ENCODE measurements at regions not wholly inside any gene's neighbourhood (a gene's known extent, or its start where the extent isn't known, plus 50 kb on each side); places are given as distances from the start of the nearest gene placed in this dataset.

DNA sequence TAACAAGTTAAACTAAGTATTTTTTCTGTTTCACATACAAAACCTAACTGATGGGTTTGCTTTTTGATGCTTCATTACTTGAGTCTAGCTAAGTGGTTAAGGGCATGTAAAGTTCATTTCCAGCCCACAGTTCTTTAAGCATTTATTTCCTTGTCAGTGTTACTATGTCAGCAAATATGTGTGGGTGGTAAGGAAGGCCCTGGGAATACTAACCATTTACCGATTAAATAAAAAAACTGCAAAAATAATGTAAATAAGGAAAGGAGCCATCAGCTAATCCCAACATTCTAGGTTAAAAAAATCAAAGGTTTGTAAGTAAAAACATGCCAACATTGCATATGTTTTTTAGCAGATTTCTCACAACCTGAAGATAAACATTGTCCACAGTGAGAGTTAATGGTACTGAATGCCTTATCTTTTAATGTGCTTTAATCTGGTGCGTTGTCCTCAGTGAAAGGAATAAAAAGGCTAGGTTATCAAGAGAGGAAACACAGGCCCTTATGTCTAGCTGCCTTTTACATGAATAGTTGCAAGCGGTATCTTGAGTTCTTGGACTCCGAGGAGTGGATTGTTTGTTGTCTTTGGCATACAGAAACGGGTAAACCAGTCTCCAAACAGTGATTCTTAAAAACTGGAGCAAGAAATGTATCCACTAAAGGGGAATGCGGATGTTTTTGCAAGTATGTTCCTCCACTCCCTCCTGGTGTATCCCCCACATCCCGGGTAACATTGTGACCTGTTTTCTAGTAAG, 949.6 kb upstream of the SLC10A2 start:
- Histone ChIP-seq H3K4me1 (ENCODE audit: low read length) (no peaks in the 10 kb centered on the region), H3K27me3 (ENCODE audit: low read depth, low read length) (no peaks in the 10 kb centered on the region), H2AFZ (ENCODE audit: low read depth, low read length) (no peak overlapping the region), H3K9ac (ENCODE audit: low read length) (no peak overlapping the region), H3K4me2 (ENCODE audit: low read length) (no peak overlapping the region), H3K27ac (ENCODE audit: low read length) (no peak overlapping the region), H4K20me1 (ENCODE audit: insufficient read depth, low read length) (no peaks in the 10 kb centered on the region), H3K36me3 (replicated peaks; ENCODE audit: low read depth, low read length) (no peaks in the 10 kb centered on the region), H3K79me2 (ENCODE audit: low read length) (no peaks in the 10 kb centered on the region), H3K9me3 (ENCODE audit: insufficient read depth, low read length) (no peaks in the 10 kb centered on the region; the same call in 1 of the 2 replicates), H3K4me3 (ENCODE audit: low read length) (no peak overlapping the region)
- TF ChIP-seq, protein P1, sequence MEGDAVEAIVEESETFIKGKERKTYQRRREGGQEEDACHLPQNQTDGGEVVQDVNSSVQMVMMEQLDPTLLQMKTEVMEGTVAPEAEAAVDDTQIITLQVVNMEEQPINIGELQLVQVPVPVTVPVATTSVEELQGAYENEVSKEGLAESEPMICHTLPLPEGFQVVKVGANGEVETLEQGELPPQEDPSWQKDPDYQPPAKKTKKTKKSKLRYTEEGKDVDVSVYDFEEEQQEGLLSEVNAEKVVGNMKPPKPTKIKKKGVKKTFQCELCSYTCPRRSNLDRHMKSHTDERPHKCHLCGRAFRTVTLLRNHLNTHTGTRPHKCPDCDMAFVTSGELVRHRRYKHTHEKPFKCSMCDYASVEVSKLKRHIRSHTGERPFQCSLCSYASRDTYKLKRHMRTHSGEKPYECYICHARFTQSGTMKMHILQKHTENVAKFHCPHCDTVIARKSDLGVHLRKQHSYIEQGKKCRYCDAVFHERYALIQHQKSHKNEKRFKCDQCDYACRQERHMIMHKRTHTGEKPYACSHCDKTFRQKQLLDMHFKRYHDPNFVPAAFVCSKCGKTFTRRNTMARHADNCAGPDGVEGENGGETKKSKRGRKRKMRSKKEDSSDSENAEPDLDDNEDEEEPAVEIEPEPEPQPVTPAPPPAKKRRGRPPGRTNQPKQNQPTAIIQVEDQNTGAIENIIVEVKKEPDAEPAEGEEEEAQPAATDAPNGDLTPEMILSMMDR (IDR thresholded peaks at IDR 0.05; ENCODE audit: low read depth, low read length), result no peak
- TF ChIP-seq EZH2phosphoT487 (IDR thresholded peaks at IDR 0.05; ENCODE audit: low read depth), result no peak

DNA sequence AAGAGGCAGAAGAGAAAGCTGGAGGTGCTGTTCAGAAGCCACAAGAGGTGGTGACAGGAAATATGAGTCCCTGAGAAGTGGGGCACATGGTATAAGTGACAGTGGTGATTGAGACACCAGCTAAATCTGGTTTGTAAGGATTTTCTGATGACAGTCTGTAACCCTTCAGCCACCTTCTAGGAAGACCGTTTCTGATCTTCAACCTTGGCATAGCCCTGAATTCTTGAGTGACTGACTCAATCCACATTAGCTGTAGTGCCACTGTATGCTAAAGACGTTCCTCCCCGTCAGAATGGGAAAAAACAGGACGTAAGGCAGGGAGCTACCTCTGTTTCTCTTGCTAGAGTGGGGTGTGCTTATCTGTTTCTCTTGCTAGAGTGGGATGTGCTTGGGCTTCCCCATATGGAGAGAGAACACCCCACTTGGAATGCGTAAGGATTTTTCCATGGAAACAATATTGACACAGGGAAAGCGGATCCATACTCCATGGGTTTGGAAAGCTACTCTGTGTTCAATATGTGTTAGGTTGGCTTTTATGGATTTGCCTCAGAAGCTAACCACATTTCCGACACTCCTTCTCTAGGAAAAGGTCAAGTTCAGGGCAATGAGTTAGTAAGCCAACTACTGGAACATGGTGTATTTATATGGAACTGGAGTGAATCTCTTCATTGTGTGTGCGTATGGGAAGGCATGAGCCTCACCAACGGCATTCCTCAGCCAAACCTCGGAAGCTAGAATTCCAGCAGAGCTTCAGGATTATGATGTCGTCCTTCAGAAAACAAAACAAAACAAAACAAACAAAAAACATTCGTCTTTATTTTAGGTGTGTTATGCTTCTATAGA, 948.8 kb upstream of the SLC10A2 start:
- no peak overlapping the region for H3K4me3 ChIP-seq (ENCODE audit: low read length)
- no peak overlapping the region for H3K9ac ChIP-seq (ENCODE audit: low read length)
- TF ChIP-seq, protein P1 (IDR thresholded peaks at IDR 0.05; ENCODE audit: low read depth, low read length), result no peak
- no peak for TF ChIP-seq EZH2phosphoT487 (IDR thresholded peaks at IDR 0.05; ENCODE audit: low read depth)
- no peak overlapping the region for H3K4me2 ChIP-seq (ENCODE audit: low read length)
- no peak overlapping the region for H3K27ac ChIP-seq (ENCODE audit: low read length)
- no peaks in the 10 kb centered on the region for H3K36me3 ChIP-seq (replicated peaks; ENCODE audit: low read depth, low read length)
- H3K79me2 ChIP-seq (ENCODE audit: low read length), result no peaks in the 10 kb centered on the region
- H2AFZ ChIP-seq (ENCODE audit: low read depth, low read length), result no peak overlapping the region
- H3K4me1 ChIP-seq (ENCODE audit: low read length), result no peaks in the 10 kb centered on the region
- no peaks in the 10 kb centered on the region; the same call in 1 of the 2 replicates for H3K9me3 ChIP-seq (ENCODE audit: insufficient read depth, low read length)
- H4K20me1 ChIP-seq (ENCODE audit: insufficient read depth, low read length), result no peaks in the 10 kb centered on the region
- no peaks in the 10 kb centered on the region for H3K27me3 ChIP-seq (ENCODE audit: low read depth, low read length)

DNA sequence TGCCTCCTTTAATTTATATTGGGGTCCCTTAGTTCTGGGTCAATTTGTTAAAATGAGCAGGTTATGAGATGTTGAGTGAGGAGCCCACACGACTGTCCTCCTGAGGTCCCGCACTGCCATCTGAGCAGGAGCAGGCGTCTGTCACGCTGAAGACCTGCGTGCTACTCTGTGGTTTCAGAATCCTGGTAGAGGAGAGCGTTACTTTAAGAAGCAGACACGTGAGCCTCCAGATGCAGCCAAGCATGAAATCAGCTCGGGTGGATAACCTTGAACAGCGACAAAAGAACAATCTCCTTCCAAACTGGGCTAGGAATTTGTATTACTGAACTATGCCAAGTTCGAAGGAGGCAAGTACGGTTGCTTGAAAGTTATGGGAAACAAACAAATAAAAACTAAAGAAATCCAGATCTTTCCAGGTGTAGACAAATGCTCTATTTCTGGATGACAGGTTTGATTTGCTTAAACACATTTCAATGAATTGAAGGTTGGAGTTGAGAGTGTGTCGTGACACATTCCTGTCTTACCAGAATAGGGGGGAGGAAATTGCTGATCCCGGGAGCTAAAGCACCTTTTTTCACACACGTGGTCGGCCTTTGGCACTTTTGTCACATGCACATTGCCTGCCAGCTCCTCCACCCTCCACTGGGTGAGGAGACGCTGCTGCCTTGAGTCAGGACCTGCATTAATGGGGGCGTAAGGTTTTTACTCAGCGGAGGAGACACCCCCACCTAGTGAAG, 945.5 kb upstream of the SLC10A2 start:
- H3K27ac ChIP-seq (ENCODE audit: low read length), result no peak overlapping the region
- no peaks in the 10 kb centered on the region for H3K9me3 ChIP-seq (ENCODE audit: insufficient read depth, low read length)
- H3K4me2 ChIP-seq (ENCODE audit: low read length), result no peak overlapping the region
- TF ChIP-seq, protein P1 (IDR thresholded peaks at IDR 0.05; ENCODE audit: low read depth, low read length), result no peak
- no peak for TF ChIP-seq EZH2phosphoT487 (IDR thresholded peaks at IDR 0.05; ENCODE audit: low read depth)
- H3K9ac ChIP-seq (ENCODE audit: low read length), result no peak overlapping the region
- no peaks in the 10 kb centered on the region for H3K4me1 ChIP-seq (ENCODE audit: low read length)
- H3K79me2 ChIP-seq (ENCODE audit: low read length), result no peaks in the 10 kb centered on the region
- no peaks in the 10 kb centered on the region for H3K36me3 ChIP-seq (replicated peaks; ENCODE audit: low read depth, low read length)
- no peaks in the 10 kb centered on the region for H4K20me1 ChIP-seq (ENCODE audit: insufficient read depth, low read length)
- no peak overlapping the region for H3K4me3 ChIP-seq (ENCODE audit: low read length)
- H2AFZ ChIP-seq (ENCODE audit: low read depth, low read length), result no peak overlapping the region
- no peaks in the 10 kb centered on the region for H3K27me3 ChIP-seq (ENCODE audit: low read depth, low read length)

All from OCI-LY3 (cell line).